HG02870 (cell line): ENCODE measurements at regions not wholly inside any gene's neighbourhood (a gene's known extent, or its start where the extent isn't known, plus 50 kb on each side); places are given as distances from the start of the nearest gene placed in this dataset.
"Not testable (repeated sequence)": the region's sequence is repeated elsewhere in the genome, so short reads cannot be mapped to it uniquely, and the experiment has no call there.

ENCODE experiments used
- ATAC-seq: cut with Tn5 transposase; IDR thresholded peaks from one replicate; pipeline ENCODE4 v1.9.1; 2021; ENCODE audit warnings: mild to moderate bottlenecking, moderate library complexity; ENCODE audit not compliant: unreplicated experiment

GRCh38 chr4:108415389-108415788 lies 205.0 kb upstream of the RPL34 start:
- ATAC-seq: no peak

- no peak for ATAC-seq
Measured at GRCh38 chr4:108411836-108412235, 208.5 kb upstream of the RPL34 start.

- ATAC-seq: not testable (repeated sequence)
Measured at GRCh38 chr4:108409691-108410090, 210.7 kb upstream of the RPL34 start.

GRCh38 chr4:108405586-108405985 lies 214.8 kb upstream of the RPL34 start:
- ATAC-seq: no peak

- no peak for ATAC-seq
Measured at GRCh38 chr4:108400309-108400708, 220.1 kb upstream of the RPL34 start.

- ATAC-seq: no peak
Measured at GRCh38 chr4:108399610-108400265, 220.6 kb upstream of the RPL34 start.

- ATAC-seq: no peak
Measured at GRCh38 chr4:108398836-108399235, 221.5 kb upstream of the RPL34 start.

- no peak for ATAC-seq
Measured at GRCh38 chr4:108398316-108398715, 222.1 kb upstream of the RPL34 start.

- no peak for ATAC-seq
Measured at GRCh38 chr4:108397850-108398249, 222.5 kb upstream of the RPL34 start.

GRCh38 chr4:108396900-108397497 lies 223.4 kb upstream of the RPL34 start:
- no peak for ATAC-seq

- no peak for ATAC-seq
Measured at GRCh38 chr4:108395786-108396185, 224.6 kb upstream of the RPL34 start.

GRCh38 chr4:108393890-108394472 lies 225.2 kb upstream of the LEF1 start:
- no peak for ATAC-seq

- no peak for ATAC-seq
Measured at GRCh38 chr4:108391701-108392455, 223.1 kb upstream of the LEF1 start.

GRCh38 chr4:108385076-108385475 lies 216.3 kb upstream of the LEF1 start:
- no peak for ATAC-seq

GRCh38 chr4:108384544-108384943 lies 215.8 kb upstream of the LEF1 start:
- ATAC-seq: no peak

GRCh38 chr4:108383157-108383556 lies 214.4 kb upstream of the LEF1 start:
- ATAC-seq: no peak

- no peak for ATAC-seq
Measured at GRCh38 chr4:108382751-108383150, 214.0 kb upstream of the LEF1 start.

- ATAC-seq: no peak
Measured at GRCh38 chr4:108378164-108378563, 209.4 kb upstream of the LEF1 start.

- no peak for ATAC-seq
Measured at GRCh38 chr4:108377021-108377420, 208.3 kb upstream of the LEF1 start.

- no peak for ATAC-seq
Measured at GRCh38 chr4:108375434-108375833, 206.7 kb upstream of the LEF1 start.

GRCh38 chr4:108372681-108373080 lies 203.9 kb upstream of the LEF1 start:
- ATAC-seq: no peak

GRCh38 chr4:108371282-108371681 lies 202.6 kb upstream of the LEF1 start:
- ATAC-seq: no peak
